HG02852 (cell line): ENCODE measurements at regions not wholly inside any gene's neighbourhood (a gene's known extent, or its start where the extent isn't known, plus 50 kb on each side); places are given as distances from the start of the nearest gene placed in this dataset.
"Not testable (repeated sequence)": the region's sequence is repeated elsewhere in the genome, so short reads cannot be mapped to it uniquely, and the experiment has no call there.

Experiments
- ATAC-seq: cut with Tn5 transposase; IDR thresholded peaks from one replicate; pipeline ENCODE4 v1.9.1; 2021; ENCODE audit warnings: mild to moderate bottlenecking, moderate library complexity; ENCODE audit not compliant: unreplicated experiment

GRCh38 chr3:105103139-105103538 lies 263.6 kb upstream of the ALCAM start:
- no peak for ATAC-seq

GRCh38 chr3:105108823-105109222 lies 257.9 kb upstream of the ALCAM start:
- no peak for ATAC-seq

GRCh38 chr3:105118905-105119304 lies 247.8 kb upstream of the ALCAM start:
- no peak for ATAC-seq

GRCh38 chr3:105119801-105120340 lies 246.8 kb upstream of the ALCAM start:
- no peak for ATAC-seq

- ATAC-seq = no peak
Measured at GRCh38 chr3:105130911-105131310, 235.8 kb upstream of the ALCAM start.

- ATAC-seq = no peak
Measured at GRCh38 chr3:105137911-105138310, 228.8 kb upstream of the ALCAM start.

- ATAC-seq = peak; percentile 46
Measured at GRCh38 chr3:105139881-105140560, 226.7 kb upstream of the ALCAM start.

- ATAC-seq = peak; percentile 39
Measured at GRCh38 chr3:105140899-105141367, 225.8 kb upstream of the ALCAM start.

GRCh38 chr3:105144837-105145236 lies 221.9 kb upstream of the ALCAM start:
- no peak for ATAC-seq

GRCh38 chr3:105145511-105145910 lies 221.2 kb upstream of the ALCAM start:
- no peak for ATAC-seq

- not testable (repeated sequence) for ATAC-seq
Measured at GRCh38 chr3:105149197-105149596, 217.5 kb upstream of the ALCAM start.

GRCh38 chr3:105152987-105153386 lies 213.7 kb upstream of the ALCAM start:
- no peak for ATAC-seq

GRCh38 chr3:105154692-105155091 lies 212.0 kb upstream of the ALCAM start:
- no peak for ATAC-seq

GRCh38 chr3:105157067-105157765 lies 209.5 kb upstream of the ALCAM start:
- ATAC-seq = no peak

- ATAC-seq = no peak
Measured at GRCh38 chr3:105157766-105158085, 209.0 kb upstream of the ALCAM start.

- ATAC-seq = no peak
Measured at GRCh38 chr3:105158286-105158685, 208.4 kb upstream of the ALCAM start.

GRCh38 chr3:105162448-105162847 lies 204.3 kb upstream of the ALCAM start:
- ATAC-seq = peak; percentile 65

GRCh38 chr3:105166893-105167292 lies 199.8 kb upstream of the ALCAM start:
- ATAC-seq = no peak

- ATAC-seq = no peak
Measured at GRCh38 chr3:105170423-105170822, 196.3 kb upstream of the ALCAM start.

GRCh38 chr3:105174017-105174615 lies 192.6 kb upstream of the ALCAM start:
- ATAC-seq = no peak

GRCh38 chr3:105177576-105177975 lies 189.1 kb upstream of the ALCAM start:
- no peak for ATAC-seq

- ATAC-seq = no peak
Measured at GRCh38 chr3:105187344-105187743, 179.4 kb upstream of the ALCAM start.
